ENCODE measurements at regions not wholly inside any gene's neighbourhood (a gene's known extent, or its start where the extent isn't known, plus 50 kb on each side); places are given as distances from the start of the nearest gene placed in this dataset.

GRCh38 chr5:109611505-109611904, 78.2 kb upstream of the MAN2A1 start:
- TF ChIP-seq CTCF (conservative IDR thresholded peaks at IDR 0.05; ENCODE audit: low read depth, low read length): no peak
- TF ChIP-seq EZH2 (IDR thresholded peaks at IDR 0.05; ENCODE audit: borderline replicate concordance, low read depth, low read length, poor library complexity, severe bottlenecking): no peak
